ENCODE measurements at regions not wholly inside any gene's neighbourhood (a gene's known extent, or its start where the extent isn't known, plus 50 kb on each side); places are given as distances from the start of the nearest gene placed in this dataset.

DNA sequence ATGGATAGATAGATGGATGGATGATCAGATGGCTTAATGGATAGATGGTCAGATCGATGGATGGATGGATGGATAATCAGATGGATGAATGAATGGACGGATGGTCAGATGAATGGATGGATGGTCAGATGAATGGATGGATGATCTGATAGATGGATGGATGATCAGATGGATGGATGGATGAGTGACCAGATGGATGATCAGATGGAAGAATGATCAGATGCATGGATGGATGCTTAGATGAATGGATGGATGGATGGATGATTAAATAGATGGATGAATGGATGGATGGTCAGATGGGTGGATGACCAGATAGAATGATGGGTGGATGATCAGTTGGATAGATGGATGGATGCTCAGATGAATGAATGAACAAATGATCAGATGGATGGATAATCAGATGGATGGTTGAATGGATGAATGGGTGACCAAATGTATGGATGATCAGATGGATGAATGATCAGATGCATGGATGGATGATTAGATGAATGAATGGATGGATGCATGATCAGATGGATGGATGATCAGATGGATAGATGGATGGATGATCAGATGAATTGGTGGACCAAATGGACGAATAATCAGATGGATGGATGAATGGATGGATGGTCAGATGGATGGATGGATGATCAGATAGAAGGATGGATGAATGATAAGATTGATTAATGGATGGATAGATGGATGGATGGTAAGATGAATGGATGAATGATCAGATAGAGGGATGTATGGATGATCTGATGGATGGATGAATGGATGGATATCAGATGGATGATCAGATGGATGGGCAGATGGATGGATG is 205.1 kb downstream of the TEX29 start:
- H3K4me3 ChIP-seq (ENCODE audit: low read depth in 1 of 2, low read length in 1 of 2), result no peak overlapping the region
- H3K4me1 ChIP-seq (ENCODE audit: control insufficient read depth in 1 of 2, insufficient read depth in 1 of 2, low read depth in 1 of 2, low read length in 1 of 2), result no peaks in the 10 kb centered on the region
- H3K36me3 ChIP-seq, result no peaks in the 10 kb centered on the region
- no peak overlapping the region for H3K27ac ChIP-seq
- no peaks in the 10 kb centered on the region for H3K9me3 ChIP-seq
- TF ChIP-seq, protein P1, sequence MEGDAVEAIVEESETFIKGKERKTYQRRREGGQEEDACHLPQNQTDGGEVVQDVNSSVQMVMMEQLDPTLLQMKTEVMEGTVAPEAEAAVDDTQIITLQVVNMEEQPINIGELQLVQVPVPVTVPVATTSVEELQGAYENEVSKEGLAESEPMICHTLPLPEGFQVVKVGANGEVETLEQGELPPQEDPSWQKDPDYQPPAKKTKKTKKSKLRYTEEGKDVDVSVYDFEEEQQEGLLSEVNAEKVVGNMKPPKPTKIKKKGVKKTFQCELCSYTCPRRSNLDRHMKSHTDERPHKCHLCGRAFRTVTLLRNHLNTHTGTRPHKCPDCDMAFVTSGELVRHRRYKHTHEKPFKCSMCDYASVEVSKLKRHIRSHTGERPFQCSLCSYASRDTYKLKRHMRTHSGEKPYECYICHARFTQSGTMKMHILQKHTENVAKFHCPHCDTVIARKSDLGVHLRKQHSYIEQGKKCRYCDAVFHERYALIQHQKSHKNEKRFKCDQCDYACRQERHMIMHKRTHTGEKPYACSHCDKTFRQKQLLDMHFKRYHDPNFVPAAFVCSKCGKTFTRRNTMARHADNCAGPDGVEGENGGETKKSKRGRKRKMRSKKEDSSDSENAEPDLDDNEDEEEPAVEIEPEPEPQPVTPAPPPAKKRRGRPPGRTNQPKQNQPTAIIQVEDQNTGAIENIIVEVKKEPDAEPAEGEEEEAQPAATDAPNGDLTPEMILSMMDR (IDR thresholded peaks at IDR 0.05), result no peak
- peaks cover 42% of the 10 kb centered on the region for H3K27me3 ChIP-seq

DNA sequence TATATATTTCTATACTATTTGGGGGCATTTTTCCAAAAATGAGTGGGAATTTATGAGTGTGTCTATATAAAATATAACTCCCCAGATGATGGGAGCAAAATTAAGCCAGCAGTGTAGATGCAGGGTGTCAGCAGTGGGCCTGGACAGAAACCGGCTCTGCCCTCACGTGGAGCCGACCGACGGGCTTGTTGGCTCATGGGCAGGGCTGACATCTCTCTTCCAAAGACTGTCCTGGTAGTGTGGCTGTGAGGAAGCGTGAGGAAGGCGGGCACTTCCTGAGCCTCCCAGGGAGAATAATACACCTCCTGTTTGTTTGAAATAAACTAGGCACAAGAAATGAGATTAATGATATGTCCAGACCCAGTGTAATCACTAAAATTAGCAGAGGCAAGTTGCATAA is 206.5 kb downstream of the TEX29 start:
- H3K4me1 ChIP-seq (ENCODE audit: control insufficient read depth in 1 of 2, insufficient read depth in 1 of 2, low read depth in 1 of 2, low read length in 1 of 2), result no peaks in the 10 kb centered on the region
- no peaks in the 10 kb centered on the region for H3K9me3 ChIP-seq
- no peaks in the 10 kb centered on the region for H3K36me3 ChIP-seq
- no peak overlapping the region for H3K27ac ChIP-seq
- TF ChIP-seq, protein P1 (IDR thresholded peaks at IDR 0.05), result no peak
- no peak overlapping the region for H3K4me3 ChIP-seq (ENCODE audit: low read depth in 1 of 2, low read length in 1 of 2)
- H3K27me3 ChIP-seq, result peaks cover 43% of the 10 kb centered on the region

DNA sequence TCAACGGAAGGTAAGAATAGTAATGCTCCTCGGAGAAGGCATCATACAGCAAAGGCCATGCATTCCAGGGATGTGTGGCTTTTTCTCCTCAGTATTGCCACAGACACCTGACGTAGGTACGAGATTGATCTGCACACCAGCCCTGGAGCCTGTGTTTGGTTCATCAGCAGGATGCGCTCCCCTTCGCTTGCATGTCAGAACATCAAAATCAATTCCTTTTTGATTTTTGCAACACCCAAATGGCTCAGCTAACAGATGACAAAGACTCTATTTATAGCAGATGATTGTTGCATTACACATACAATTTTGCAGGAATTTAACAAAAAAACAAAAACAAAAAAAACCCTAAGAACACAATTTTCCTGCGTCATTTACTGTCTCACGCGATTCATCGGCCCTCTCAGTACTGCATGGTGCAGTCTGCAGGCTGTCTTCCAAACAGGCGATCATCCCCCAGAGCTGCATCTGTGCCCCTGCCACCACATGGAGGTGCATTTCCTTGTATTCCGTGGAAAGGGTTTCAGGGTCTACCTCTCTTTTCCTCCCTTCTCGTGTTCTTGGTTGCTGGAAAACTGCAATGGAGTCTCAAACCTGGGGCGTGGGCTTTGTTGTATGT is 207.3 kb downstream of the TEX29 start:
- TF ChIP-seq, protein P1 (IDR thresholded peaks at IDR 0.05), result no peak
- H3K4me3 ChIP-seq (ENCODE audit: low read depth in 1 of 2, low read length in 1 of 2), result no peak overlapping the region
- no peak overlapping the region for H3K27ac ChIP-seq
- no peaks in the 10 kb centered on the region for H3K36me3 ChIP-seq
- no peaks in the 10 kb centered on the region for H3K4me1 ChIP-seq (ENCODE audit: control insufficient read depth in 1 of 2, insufficient read depth in 1 of 2, low read depth in 1 of 2, low read length in 1 of 2)
- peaks cover 43% of the 10 kb centered on the region for H3K27me3 ChIP-seq
- H3K9me3 ChIP-seq, result no peaks in the 10 kb centered on the region

DNA sequence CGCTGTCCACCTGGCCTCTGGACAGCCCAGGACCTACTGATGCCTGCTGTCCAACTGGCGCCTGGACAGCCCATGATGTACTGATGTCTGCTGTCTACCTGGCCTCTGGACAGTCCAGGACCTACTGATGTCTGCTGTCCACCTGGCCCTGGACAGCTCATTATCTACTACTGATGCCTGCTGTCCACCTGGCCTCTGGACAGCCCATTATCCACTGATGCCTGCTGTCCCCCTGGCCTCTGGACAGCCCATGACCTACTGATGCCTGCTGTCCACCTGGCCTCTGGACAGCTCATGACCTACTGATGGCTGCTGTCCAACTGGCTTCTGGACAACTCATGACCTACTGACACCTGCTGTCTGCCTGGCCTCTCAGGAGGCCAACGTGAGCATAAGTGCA is 208.1 kb downstream of the TEX29 start:
- no peak overlapping the region for H3K27ac ChIP-seq
- H3K4me3 ChIP-seq (ENCODE audit: low read depth in 1 of 2, low read length in 1 of 2), result no peak overlapping the region
- H3K36me3 ChIP-seq, result no peaks in the 10 kb centered on the region
- no peaks in the 10 kb centered on the region for H3K4me1 ChIP-seq (ENCODE audit: control insufficient read depth in 1 of 2, insufficient read depth in 1 of 2, low read depth in 1 of 2, low read length in 1 of 2)
- TF ChIP-seq, protein P1 (IDR thresholded peaks at IDR 0.05), result no peak
- no peaks in the 10 kb centered on the region for H3K9me3 ChIP-seq
- H3K27me3 ChIP-seq, result peaks cover 51% of the 10 kb centered on the region

DNA sequence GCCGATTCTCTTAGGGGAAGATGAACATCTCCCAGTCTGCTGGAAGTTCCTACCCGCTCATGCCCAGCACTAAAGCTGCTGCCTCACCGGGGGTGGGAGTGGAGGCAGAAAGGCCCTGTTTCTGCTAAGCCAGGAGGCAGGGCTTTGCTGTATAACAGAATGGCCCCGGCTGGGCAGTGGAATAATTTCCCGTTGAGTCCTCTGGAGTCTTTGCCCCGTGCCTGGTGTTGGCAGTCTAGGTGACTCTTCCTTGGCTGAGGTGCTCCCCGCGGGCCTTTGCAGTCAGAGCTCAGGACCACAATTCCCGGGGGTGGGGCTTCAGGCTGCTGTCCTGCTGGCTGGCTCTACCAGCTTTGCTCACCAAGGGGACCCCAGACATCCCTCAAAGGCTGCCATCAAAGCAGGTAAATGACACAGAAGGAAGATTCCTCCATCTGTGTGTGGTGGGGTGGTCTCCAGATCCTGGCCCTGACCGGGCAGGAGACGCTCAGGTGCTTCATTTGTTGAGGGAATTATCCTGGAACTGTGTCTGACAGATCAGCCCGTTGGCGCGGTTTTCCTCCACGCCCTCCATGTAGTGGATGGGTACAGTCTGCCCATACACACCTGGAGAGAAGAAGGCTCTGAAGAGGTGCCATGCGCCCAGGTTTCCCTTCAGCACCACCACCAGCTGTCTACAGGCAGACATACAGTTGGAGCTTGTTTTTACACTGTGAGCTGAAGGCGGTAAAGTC is 209.9 kb downstream of the TEX29 start:
- TF ChIP-seq, protein P1 (IDR thresholded peaks at IDR 0.05), result no peak
- no peak overlapping the region for H3K4me3 ChIP-seq (ENCODE audit: low read depth in 1 of 2, low read length in 1 of 2)
- H3K9me3 ChIP-seq, result no peaks in the 10 kb centered on the region
- no peaks in the 10 kb centered on the region for H3K4me1 ChIP-seq (ENCODE audit: control insufficient read depth in 1 of 2, insufficient read depth in 1 of 2, low read depth in 1 of 2, low read length in 1 of 2)
- H3K36me3 ChIP-seq, result no peaks in the 10 kb centered on the region
- H3K27ac ChIP-seq, result no peak overlapping the region
- H3K27me3 ChIP-seq, result peaks cover 69% of the 10 kb centered on the region
